Fibroblast of pulmonary artery (primary cell): ENCODE measurements at regions not wholly inside any gene's neighbourhood (a gene's known extent, or its start where the extent isn't known, plus 50 kb on each side); places are given as distances from the start of the nearest gene placed in this dataset.

Experiments
- DNase-seq: peaks from one replicate; pipeline ENCODE4 v3.0.0-alpha.2; 2010; ENCODE audit warnings: low read depth
- H3K4me3 ChIP-seq: replicated peaks from 2 replicates; pipeline ENCODE4 v1.5.1; 2011; ENCODE audit warnings: low read depth, mild to moderate bottlenecking, control low read depth, low read length, moderate library complexity
- CTCF ChIP-seq: IDR thresholded peaks from 2 replicates; pipeline ENCODE4 v1.5.1; 2011; ENCODE audit warnings: mild to moderate bottlenecking, control low read depth, low read length, inconsistent platforms; ENCODE audit errors: missing control alignments

DNA sequence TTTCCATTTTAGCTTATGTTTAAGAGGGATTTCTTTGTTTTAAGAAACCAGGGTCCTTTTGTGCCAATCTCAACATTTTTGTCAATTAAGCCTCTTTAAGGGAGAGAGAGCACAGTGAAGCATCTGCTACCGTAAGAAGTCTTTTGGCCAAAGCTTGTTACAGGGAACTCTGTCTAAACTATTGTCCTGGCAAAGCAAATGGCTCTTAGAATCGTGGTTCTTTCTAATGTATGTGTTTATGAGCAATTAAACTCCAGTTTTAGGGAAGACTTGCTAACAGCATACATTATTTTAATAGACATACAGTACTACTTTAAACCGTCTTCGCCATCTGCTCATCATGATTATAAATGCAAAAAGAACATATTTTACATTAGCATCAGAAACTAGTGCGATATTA, 202.1 kb downstream of the CDCA7 start:
- H3K4me3 ChIP-seq: no peak overlapping the region
- no peak for DNase-seq
- TF ChIP-seq CTCF: no peak

GRCh38 chr2:173557497-173557896, 202.8 kb downstream of the CDCA7 start:
- TF ChIP-seq CTCF: no peak

GRCh38 chr2:173567493-173567892, 212.8 kb downstream of the CDCA7 start:
- no peak for TF ChIP-seq CTCF
- no peak for DNase-seq
- no peak overlapping the region for H3K4me3 ChIP-seq

More at GRCh38 chr2:173557497-173557896, 202.8 kb downstream of the CDCA7 start:
- H3K4me3 ChIP-seq: no peak overlapping the region
- no peak for DNase-seq

GRCh38 chr2:173568054-173568453, 213.4 kb downstream of the CDCA7 start:
- peak; percentile 29 for TF ChIP-seq CTCF
- peak; percentile 27 for DNase-seq
- H3K4me3 ChIP-seq: no peak overlapping the region

- H3K4me3 ChIP-seq: no peak overlapping the region
- DNase-seq: peak; percentile 57
- peak; percentile 35 for TF ChIP-seq CTCF
Observed at GRCh38 chr2:173571021-173571821, 216.5 kb downstream of the CDCA7 start.

DNA sequence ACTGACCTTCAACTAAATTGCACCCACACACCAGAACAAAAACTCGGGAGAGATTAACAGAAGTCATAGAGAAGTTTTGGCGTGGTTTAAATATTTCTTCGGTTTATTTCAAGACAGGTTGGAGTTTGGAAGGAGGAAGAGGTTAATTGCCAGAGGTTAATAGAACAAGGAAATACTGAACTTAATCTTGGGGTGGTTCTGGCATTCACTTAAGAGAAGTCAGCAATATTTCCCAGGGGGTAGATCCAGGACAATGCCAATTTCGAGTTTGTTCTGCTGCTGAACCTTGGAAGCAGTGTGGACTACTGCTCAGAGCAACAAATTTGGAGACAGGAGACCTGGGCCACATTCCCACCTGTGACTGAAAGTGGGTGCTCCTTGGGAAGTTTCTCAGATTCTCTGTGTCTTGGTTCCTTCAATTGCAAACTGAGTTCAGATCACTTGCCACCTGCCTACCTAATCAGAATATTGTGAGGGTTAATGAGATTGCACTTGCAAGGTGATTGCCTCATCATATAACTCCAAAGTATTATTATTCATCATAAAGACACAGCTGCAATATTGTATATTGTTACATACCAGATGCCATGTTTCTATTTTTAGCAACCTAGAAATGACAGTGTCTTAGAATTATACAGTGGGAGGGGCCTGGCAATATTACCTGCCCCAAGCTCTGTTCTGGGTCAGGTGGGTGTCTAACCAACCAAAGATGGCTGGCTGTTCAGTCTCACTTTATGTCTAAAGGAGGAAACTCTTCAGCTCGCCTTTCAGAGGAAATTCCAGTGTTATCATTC, 217.4 kb downstream of the CDCA7 start:
- TF ChIP-seq CTCF: no peak
- DNase-seq: peak; percentile 20
- H3K4me3 ChIP-seq: no peak overlapping the region
